DMS53 treated with DMSO at 0.1 percent for 48 hours (cell line): ENCODE measurements at regions not wholly inside any gene's neighbourhood (a gene's known extent, or its start where the extent isn't known, plus 50 kb on each side); places are given as distances from the start of the nearest gene placed in this dataset.
"Not testable (repeated sequence)": the region's sequence is repeated elsewhere in the genome, so short reads cannot be mapped to it uniquely, and the experiment has no call there.

Experiments
- DNase-seq: peaks from one replicate; lab custom pipeline; 2025; ENCODE audit not compliant: unreplicated experiment; lab: John Stamatoyannopoulos, UW

DNA sequence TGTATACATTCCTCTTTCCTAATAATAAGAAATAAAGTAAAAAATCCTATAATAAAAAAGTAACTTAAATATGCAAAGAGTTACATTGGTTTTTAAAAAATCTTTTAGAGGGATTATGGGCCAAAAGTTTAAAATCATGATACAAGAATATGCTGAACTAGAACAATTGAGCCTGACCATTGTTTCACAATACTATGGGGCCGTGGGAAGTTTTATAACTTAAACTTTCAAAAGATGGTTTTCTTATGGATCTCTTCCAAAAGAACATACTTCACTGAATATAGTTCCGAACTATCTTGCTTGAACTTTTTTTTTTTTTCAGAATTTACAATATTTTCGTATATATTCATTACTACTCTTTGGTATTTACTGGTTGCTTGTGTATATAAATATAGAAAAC is 97.6 kb downstream of the NFKBIZ start:
- no peak for DNase-seq

DNA sequence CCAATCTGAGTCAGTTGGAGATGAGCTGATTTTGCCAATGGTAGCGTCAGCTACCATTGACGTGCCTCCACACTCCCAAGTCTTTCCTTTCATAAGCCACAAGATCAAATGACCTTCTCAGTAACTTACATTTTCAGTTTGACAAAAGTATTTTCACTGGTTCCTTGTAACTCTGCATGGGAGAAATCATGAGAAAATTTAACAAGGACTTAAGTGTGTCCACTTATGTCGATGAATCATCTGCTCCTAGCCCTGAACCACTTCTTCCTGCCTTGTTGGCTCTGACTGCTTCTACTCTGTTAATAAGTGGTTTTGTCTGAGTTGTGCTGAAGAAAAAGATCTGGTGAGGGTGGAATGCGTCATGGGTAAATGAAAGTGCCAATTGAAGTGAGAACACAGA is 101.2 kb downstream of the NFKBIZ start:
- DNase-seq: peak; percentile 12

DNA sequence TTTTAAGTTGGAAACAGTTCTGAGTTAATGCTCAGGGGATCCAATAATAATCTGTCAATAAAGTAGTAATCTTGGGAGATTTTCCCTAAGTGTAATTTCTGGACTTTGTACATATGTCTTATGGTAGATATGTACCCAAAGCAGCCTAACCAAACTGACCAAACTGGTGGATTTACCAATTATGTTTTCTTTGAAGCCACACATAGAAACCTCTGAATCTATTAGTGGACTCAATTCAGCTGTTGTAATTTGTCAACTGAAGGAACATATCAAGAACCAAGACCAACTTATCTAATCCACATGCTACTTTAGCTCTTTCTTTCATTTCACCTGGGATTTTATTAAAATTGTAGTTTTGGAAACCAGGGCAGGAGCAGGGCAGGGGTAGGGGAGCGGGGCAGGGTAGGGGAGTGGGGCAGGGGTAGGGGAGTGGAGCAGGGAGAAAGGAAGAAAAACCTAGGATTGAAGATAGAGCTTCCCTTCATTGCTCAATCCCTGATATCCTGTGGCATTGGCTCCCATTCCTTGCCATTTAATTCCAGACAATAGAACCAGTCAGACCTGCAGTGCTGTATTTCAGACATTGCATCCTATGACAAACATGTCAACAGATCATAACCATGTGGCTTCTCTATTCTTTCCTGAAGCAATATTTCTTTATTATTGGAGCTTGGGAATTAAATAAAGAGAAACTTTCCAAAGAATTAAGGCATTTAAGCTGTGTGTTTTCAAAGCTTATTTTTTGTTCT is 101.8 kb downstream of the NFKBIZ start:
- DNase-seq: peak; percentile 23

- no peak for DNase-seq
These were observed 105.0 kb downstream of the NFKBIZ start for GRCh38 chr3:101954361-101954760.

GRCh38 chr3:101954936-101955335 is 105.6 kb downstream of the NFKBIZ start:
- DNase-seq: no peak

GRCh38 chr3:101962055-101962454 is 112.7 kb downstream of the NFKBIZ start:
- DNase-seq: no peak

DNA sequence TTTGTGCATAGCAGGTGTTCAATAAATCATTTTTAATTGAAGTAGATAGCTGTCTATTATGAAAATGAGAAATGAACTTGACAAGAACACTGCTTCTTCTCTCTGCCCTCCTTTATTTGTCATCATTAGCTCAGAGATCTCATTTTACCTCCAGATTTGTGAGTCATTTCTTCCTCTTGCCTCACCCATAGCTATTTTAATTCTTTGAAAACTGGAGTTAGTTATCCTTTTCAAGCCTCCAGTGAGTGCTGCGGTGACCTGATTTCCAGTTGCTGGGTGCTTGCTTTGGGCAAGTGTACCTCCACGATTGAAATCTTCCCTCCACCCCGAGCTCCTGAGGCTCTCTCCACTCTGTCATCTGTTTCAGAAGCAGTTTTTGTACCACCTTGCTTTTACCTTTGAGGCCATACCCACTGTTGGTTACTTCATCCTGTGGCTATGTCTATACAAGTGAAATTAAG is 114.6 kb downstream of the NFKBIZ start:
- no peak for DNase-seq

DNA sequence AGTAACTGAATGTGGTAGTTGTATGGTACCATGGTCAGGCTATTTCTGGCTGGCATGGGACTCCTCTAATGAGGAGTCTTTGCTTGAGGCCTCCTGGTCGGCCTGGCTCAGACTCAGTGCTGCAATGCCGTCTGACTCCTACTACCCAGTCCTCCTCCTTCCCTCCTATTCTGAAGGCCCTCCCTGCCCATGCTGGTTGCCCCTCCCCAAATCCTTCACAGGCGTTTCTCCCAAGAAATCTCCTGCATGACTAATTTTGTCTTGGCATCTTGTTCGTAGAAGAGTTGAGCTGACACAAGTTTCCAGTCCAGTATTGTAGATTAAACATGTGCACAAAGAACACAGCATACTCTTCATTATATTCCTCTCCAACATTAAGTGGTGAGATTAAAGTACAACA is 115.5 kb downstream of the NFKBIZ start:
- DNase-seq: peak; percentile 77

DNA sequence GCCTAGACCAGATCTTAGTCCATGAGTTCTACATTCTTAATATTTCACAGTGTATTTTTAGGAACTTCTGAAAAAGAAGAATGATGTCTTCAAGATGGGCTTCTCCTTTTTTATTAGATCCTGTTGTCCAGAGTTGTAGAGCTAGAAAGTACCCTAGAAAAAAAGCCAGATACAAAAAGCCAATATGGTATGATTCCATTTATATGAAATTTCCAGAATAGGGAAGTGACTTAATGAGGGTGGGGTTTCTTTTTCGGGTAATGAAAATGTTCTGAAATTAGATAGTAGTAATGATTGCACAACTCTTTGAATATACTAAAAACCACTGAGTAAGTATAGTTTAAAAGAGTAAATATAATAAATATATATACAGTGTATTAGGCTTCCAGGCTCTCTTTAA is 116.9 kb downstream of the NFKBIZ start:
- no peak for DNase-seq

GRCh38 chr3:101970212-101970611 is 120.9 kb downstream of the NFKBIZ start:
- DNase-seq: no peak

- DNase-seq: no peak
These were observed 121.6 kb downstream of the NFKBIZ start for GRCh38 chr3:101970905-101971304.

GRCh38 chr3:101972430-101973162 is 123.3 kb downstream of the NFKBIZ start:
- no peak for DNase-seq

DNA sequence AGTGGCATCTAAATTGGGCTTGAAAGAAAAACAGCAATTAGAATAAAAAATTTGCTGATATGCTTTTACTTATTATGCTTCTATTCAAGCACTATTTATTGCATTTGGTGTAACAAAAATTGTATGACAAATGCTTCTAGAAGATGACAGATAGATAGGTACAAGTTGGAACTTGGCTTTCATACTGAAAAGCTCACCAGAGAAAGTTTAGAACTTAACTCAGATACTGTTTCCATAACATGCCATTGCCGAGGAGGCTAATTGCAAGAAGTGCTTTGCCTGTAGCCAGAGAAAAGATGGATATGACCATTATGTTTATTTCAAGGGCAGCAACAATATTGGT is 123.8 kb downstream of the NFKBIZ start:
- no peak for DNase-seq

- DNase-seq: not testable (repeated sequence)
These were observed 126.1 kb downstream of the NFKBIZ start for GRCh38 chr3:101975415-101975814.

DNA sequence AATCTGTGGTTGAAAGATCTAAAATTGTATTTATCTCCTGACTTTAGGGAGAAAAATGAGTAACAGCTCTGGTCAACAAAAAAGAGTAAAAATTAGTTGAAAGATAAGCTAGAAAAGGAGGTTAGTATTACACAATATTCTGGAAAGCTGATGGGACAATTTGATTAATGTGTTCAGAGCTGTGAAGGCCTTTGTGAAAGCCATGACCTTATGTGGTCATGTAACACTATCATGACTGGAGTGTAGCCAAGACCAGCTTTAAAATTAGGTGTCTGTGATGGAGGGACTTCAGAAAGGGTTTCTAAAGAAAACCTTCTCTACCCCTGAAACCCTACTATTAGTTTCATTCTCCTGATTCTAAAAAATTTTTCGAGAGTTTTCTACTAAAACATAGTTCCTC is 127.2 kb downstream of the NFKBIZ start:
- DNase-seq: no peak

DNA sequence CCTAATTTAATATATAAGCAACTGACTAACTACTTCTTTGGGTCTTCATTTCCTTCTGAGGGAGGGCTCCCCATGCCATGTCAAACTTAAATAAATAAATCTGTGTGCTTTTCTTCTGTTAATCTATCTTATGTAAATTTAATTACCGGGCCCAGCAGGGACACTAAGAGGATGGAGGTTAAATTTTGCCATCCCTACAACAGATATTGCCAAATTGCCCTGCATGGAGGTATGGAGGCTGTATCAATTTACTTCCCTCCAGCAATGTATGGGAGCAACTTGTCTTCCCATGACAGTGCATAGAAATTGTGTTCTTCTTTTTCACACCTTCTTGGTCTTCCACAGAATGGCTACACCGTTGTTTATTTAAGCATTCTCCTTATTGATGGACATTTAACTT is 129.0 kb downstream of the NFKBIZ start:
- DNase-seq: no peak

GRCh38 chr3:101979033-101979432 is 129.7 kb downstream of the NFKBIZ start:
- DNase-seq: no peak

DNA sequence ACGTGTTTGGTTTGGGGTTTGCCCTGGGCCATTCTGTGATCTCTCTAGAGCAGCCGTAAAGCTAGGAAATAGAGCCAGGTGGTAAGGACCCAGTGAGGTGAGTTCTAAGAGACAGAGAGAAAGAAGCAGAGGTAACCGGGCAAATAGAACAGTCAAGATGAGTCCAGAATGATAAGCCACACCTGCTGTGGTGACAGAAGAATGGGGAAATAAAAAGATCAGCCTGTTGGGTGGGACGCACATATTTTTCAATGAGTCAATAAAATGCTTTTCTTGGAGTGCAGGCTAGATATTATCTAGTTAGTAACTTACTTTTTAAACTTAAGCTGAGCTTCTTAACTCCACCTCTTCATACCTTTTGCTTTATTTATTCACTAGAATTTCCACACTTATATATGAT is 135.0 kb downstream of the NFKBIZ start:
- DNase-seq: no peak

DNA sequence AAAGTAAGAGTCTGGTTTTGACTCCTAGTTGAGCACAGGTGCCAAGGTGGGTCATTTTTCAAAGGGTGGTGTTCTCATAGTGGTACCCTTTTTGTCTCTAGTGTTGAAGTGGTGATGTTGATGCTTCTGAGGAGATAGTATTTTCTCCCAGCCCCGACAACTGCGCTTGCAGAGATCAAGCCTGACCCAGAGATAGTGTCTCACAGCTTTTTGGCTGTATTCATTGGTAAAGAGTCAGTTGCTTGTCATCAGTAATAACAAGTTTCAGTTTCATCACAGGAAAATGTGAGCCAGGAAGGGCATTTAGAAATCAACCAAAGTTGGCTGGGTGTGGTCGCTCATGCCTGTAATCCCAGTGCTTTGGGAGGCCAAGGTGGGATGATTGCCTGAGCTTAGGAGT is 139.3 kb downstream of the NFKBIZ start:
- DNase-seq: no peak

- no peak for DNase-seq
These were observed 140.4 kb downstream of the NFKBIZ start for GRCh38 chr3:101989578-101990200.

- no peak for DNase-seq
These were observed 143.5 kb downstream of the NFKBIZ start for GRCh38 chr3:101992863-101993262.

- no peak for DNase-seq
These were observed 145.1 kb downstream of the NFKBIZ start for GRCh38 chr3:101994386-101994785.
